ENCODE measurements at regions not wholly inside any gene's neighbourhood (a gene's known extent, or its start where the extent isn't known, plus 50 kb on each side); places are given as distances from the start of the nearest gene placed in this dataset.

- no peak for FAIRE-seq
- TF ChIP-seq NR3C1 (IDR thresholded peaks at IDR 0.05) (no peak), MAFK (IDR thresholded peaks at IDR 0.05; ENCODE audit: partially characterized antibody) (peak; percentile 24)
- 85% methylated on average over 3 of the region's 4 CpGs for WGBS (ENCODE audit: missing lambda C conversion rate)
- Histone ChIP-seq H3K4me3 (no peak overlapping the region), H3K9me3 (no peaks in the 10 kb centered on the region), H3K4me2 (no peak overlapping the region), H3K27ac (no peak overlapping the region), H3K4me1 (no peaks in the 10 kb centered on the region)
- ATAC-seq, result no peak
- DNase-seq (ENCODE audit: low read depth in 1 of 2, low spot score in 1 of 2), result no peak
- POLR2A ChIA-PET, result no interaction called here
- CTCF ChIA-PET, result interaction anchor here (2.8 kb wide), 1 partner anchor 229 kb away, joined by 15 read pairs; no protein-coding TSS in a partner anchor
These were observed 154.6 kb downstream of the TFCP2L1 start for GRCh38 chr2:121130301-121130850.

DNA sequence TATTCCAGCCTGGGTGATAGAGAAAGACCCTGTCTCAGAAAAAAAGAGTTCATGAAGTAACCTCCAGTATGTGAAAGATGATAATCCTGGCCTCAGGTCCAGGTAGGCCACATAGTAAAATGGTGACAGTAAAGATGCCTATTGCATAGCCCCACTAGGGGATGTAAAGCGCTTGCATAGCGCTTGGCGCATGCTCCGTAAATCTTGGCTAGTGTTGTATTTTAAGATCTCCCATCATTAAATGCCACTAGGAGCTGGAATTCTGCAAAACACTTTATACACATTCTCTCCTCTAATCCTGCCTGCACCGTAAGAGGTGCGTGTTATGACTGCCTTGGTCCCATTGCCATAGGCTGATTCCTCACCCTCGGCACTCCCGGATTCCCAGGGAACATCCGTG lies 153.6 kb downstream of the TFCP2L1 start:
- Histone ChIP-seq H3K27ac (no peak overlapping the region), H3K4me1 (no peaks in the 10 kb centered on the region), H3K4me2 (no peak overlapping the region), H3K4me3 (no peak overlapping the region), H3K9me3 (no peaks in the 10 kb centered on the region)
- POLR2A ChIA-PET, result no interaction called here
- TF ChIP-seq BHLHE40 (IDR thresholded peaks at IDR 0.05; ENCODE audit: low read depth, low read length) (no peak), MAFK (IDR thresholded peaks at IDR 0.05; ENCODE audit: partially characterized antibody) (no peak), CEBPB (IDR thresholded peaks at IDR 0.05) (no peak), JUNB (IDR thresholded peaks at IDR 0.05) (no peak), POLR2AphosphoS2 (conservative IDR thresholded peaks at IDR 0.05; ENCODE audit: low read length) (no peak), TFCP2L1 (CRISPR knock-in tag; IDR thresholded peaks at IDR 0.05) (no peak), HOXB5 (CRISPR knock-in tag; IDR thresholded peaks at IDR 0.05) (no peak), HOXA7 (CRISPR knock-in tag; IDR thresholded peaks at IDR 0.05) (no peak), MAZ (IDR thresholded peaks at IDR 0.05; ENCODE audit: borderline replicate concordance, low read depth, low read length) (no peak), ZNF302 (CRISPR knock-in tag; IDR thresholded peaks at IDR 0.05) (no peak), JUN (IDR thresholded peaks at IDR 0.05) (no peak), REST (IDR thresholded peaks at IDR 0.05) (no peak), HOXB13 (CRISPR knock-in tag; IDR thresholded peaks at IDR 0.05; ENCODE audit: low read depth) (no peak), ZC3H11A (IDR thresholded peaks at IDR 0.05) (no peak), CHD2 (IDR thresholded peaks at IDR 0.05; ENCODE audit: low read length, partially characterized antibody) (no peak), ESRRA (IDR thresholded peaks at IDR 0.05; ENCODE audit: borderline replicate concordance, low read length) (no peak), POLR2A (IDR thresholded peaks at IDR 0.05; ENCODE audit: low read length) (no peak)
- TF ChIP-seq, protein P1, sequence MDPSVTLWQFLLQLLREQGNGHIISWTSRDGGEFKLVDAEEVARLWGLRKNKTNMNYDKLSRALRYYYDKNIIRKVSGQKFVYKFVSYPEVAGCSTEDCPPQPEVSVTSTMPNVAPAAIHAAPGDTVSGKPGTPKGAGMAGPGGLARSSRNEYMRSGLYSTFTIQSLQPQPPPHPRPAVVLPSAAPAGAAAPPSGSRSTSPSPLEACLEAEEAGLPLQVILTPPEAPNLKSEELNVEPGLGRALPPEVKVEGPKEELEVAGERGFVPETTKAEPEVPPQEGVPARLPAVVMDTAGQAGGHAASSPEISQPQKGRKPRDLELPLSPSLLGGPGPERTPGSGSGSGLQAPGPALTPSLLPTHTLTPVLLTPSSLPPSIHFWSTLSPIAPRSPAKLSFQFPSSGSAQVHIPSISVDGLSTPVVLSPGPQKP (IDR thresholded peaks at IDR 0.05; ENCODE audit: low read depth, low read length), result no peak
- 73% methylated on average over 9 of the region's 9 CpGs for WGBS (ENCODE audit: missing lambda C conversion rate)
- CTCF ChIA-PET, result interaction anchor here (3.1 kb wide), 1 partner anchor 36 kb away, joined by 11 read pairs; no protein-coding TSS in a partner anchor
- ATAC-seq, result no peak
- DNase-seq (ENCODE audit: low read depth in 1 of 2, low spot score in 1 of 2), result no peak
- FAIRE-seq, result no peak

DNA sequence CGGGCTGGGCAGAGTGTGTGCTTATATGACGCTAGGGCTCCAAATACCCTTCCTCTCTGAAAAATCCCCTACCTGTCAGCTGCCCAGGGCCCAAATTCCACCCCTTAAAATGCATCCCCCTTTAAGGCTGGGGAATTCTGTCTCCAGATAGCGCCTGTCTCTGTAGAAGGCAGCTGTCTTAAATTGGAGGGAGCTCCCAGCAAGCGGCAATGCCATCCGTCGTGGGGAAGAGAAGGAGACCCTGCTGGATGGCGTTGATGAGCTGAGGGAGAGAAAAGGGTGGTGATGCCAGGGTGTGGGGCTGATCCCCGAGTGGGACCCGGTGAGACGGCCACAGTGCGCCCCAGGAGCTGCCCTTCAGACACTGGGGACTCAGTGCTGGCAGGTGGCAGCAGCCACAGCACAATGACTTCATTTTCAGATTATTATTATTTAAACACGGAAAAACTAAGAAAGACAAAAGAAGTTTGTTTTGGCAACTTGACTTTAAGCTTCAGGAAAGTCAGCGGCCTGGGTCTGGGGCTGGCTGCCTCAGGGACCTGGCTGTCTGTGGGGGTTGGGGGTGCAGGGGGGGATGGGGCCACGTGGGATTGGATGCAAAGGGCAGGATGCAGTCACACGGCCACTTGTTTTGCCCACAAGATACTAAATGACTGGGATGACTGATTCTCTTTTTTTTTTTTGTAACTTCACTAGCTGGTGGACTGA lies 152.8 kb downstream of the TFCP2L1 start:
- WGBS (ENCODE audit: missing lambda C conversion rate), result 62% methylated on average over 15 of the region's 15 CpGs
- TF ChIP-seq HOXA7 (CRISPR knock-in tag; IDR thresholded peaks at IDR 0.05) (no peak), CHD2 (IDR thresholded peaks at IDR 0.05; ENCODE audit: low read length, partially characterized antibody) (no peak), SREBF2 (IDR thresholded peaks at IDR 0.05) (no peak), ZC3H11A (IDR thresholded peaks at IDR 0.05) (no peak), HEYL (CRISPR knock-in tag; IDR thresholded peaks at IDR 0.05) (no peak), FOSB (CRISPR knock-in tag; IDR thresholded peaks at IDR 0.05) (no peak), EP300 (IDR thresholded peaks at IDR 0.05) (no peak), MAX (IDR thresholded peaks at IDR 0.05) (no peak), MAZ (IDR thresholded peaks at IDR 0.05; ENCODE audit: borderline replicate concordance, low read depth, low read length) (no peak), RAD21 (conservative IDR thresholded peaks at IDR 0.05 in 1 of 2, IDR thresholded peaks at IDR 0.05 in 1 of 2) (no peak), HOXB13 (CRISPR knock-in tag; IDR thresholded peaks at IDR 0.05; ENCODE audit: low read depth) (no peak)
- TF ChIP-seq, protein P2, sequence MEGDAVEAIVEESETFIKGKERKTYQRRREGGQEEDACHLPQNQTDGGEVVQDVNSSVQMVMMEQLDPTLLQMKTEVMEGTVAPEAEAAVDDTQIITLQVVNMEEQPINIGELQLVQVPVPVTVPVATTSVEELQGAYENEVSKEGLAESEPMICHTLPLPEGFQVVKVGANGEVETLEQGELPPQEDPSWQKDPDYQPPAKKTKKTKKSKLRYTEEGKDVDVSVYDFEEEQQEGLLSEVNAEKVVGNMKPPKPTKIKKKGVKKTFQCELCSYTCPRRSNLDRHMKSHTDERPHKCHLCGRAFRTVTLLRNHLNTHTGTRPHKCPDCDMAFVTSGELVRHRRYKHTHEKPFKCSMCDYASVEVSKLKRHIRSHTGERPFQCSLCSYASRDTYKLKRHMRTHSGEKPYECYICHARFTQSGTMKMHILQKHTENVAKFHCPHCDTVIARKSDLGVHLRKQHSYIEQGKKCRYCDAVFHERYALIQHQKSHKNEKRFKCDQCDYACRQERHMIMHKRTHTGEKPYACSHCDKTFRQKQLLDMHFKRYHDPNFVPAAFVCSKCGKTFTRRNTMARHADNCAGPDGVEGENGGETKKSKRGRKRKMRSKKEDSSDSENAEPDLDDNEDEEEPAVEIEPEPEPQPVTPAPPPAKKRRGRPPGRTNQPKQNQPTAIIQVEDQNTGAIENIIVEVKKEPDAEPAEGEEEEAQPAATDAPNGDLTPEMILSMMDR (IDR thresholded peaks at IDR 0.05), result no peak
- TF ChIP-seq, protein P3, sequence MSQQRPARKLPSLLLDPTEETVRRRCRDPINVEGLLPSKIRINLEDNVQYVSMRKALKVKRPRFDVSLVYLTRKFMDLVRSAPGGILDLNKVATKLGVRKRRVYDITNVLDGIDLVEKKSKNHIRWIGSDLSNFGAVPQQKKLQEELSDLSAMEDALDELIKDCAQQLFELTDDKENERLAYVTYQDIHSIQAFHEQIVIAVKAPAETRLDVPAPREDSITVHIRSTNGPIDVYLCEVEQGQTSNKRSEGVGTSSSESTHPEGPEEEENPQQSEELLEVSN (IDR thresholded peaks at IDR 0.05; ENCODE audit: borderline replicate concordance, low read depth), result no peak

More for the DNA sequence above, 152.8 kb downstream of the TFCP2L1 start:
- Histone ChIP-seq H3K9me3 (no peaks in the 10 kb centered on the region), H3K4me2 (no peak overlapping the region), H3K4me1 (no peaks in the 10 kb centered on the region), H3K4me3 (no peak overlapping the region), H3K27ac (no peak overlapping the region)
- no peak for FAIRE-seq
- ATAC-seq, result no peak
- ChIA-PET POLR2A (no interaction called here), CTCF (interaction anchor here (0.6 to 3.1 kb wide), 4 partner anchors 10 to 224 kb away, joined by 3 to 11 read pairs (median 5); no protein-coding TSS in a partner anchor)
- no peak for DNase-seq (ENCODE audit: low read depth in 1 of 2, low spot score in 1 of 2)
